B cell (primary cell): ENCODE measurements at regions not wholly inside any gene's neighbourhood (a gene's known extent, or its start where the extent isn't known, plus 50 kb on each side); places are given as distances from the start of the nearest gene placed in this dataset.

Source experiments
- CTCF ChIP-seq: fragments of 200-600 bp; IDR thresholded peaks from one replicate; pipeline ENCODE4 v1.8.0; 2022; ENCODE audit warnings: antibody characterized with exemption, mild to moderate bottlenecking
- EZH2 ChIP-seq: IDR thresholded peaks from 2 replicates; pipeline ENCODE4 v1.6.1; 2012; ENCODE audit warnings: borderline replicate concordance, low read depth, mild to moderate bottlenecking, moderate library complexity, low read length; ENCODE audit not compliant: insufficient read depth, poor library complexity, severe bottlenecking

DNA sequence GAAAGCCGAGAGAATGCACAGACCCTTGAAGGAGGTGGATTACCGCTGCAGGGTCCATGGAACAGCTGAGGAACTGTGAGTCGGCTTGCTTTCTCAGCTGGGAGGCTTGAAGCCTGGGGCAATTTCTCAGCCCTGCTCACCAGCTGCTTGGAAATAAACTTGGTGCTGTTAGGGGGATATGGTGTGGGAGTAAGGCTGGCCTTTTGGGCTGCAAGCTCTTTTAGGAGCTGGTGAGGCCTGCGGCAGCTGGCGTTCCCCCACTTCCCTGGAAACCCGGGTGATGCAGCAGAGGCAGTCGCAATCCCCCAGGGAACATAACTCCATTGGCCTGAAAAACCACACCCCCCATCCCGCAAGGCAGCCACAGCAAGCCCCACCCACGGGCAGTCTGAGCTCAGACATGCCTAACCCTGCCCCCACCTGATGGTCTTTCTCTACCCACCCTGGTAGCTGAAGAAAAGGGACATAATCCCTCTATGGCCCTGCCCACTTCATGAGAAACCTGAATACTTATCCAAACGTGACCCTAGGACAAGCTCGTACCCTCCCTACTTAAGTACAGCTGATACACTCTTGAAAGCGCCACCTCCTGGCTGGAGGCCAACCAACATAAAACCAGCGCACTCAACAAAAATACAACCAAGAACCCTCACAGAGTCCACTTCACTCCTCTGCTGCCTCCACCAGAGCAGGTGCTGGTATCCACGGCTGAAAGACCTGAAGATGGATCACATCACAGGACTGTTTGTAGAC is 1995.8 kb downstream of the NCAM2 start:
- TF ChIP-seq CTCF (no peak), EZH2 (no peak)
